ENCODE measurements at regions not wholly inside any gene's neighbourhood (a gene's known extent, or its start where the extent isn't known, plus 50 kb on each side); places are given as distances from the start of the nearest gene placed in this dataset.

DNA sequence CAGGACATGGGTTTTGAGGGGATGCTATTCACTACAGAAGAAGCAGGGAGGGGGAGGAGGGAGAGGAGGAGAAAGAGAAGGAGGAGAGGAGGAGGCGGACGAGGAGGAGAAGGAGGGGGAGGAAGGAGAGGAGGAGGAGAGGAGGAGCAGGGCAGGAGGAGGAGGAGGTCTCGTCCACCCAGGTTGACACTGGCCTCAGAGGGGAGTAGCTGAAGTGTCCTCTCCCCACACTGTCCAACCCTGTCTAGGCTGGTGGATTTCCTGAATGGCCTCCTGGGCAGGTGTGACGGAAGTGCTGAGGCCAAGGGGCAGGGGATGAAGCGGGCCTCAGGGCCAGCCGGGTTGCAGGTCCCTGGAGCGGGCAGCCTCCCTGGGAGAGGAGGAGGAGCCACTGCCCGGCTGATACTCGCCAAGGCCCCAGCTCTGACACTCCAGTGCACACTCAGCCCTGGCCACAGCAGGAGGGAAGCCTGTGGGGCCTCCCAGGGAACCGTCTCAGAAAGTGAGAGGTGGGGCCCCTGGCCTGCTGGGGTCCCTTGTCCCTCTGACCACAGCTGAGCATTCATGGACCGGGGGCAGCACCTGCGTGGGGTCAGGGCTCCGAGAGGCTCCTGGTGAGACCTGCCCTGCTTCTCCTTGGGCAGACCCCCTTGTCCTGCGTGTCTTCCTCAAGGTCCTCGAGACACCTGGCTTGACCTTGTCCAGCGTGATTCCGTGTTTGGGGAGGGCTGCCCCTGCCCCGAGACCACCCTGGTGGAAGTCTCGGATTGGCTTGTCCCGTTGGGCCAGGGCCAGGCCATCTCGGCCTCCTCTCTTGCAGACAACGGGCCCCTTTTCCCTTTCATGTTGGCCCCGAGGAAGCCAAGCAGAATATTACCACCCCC is 200.6 kb upstream of the CIBAR2 start:
- peaks cover 25% of the 10 kb centered on the region for H3K4me1 ChIP-seq (ENCODE audit: insufficient read depth, low read length)
- H3K36me3 ChIP-seq (ENCODE audit: insufficient read depth, low read length), result no peaks in the 10 kb centered on the region
- WGBS, result 34% methylated on average over 22 of the region's 23 CpGs
- peak overlapping the region; percentile 2; the same call in 1 of the 2 replicates for H3K9ac ChIP-seq (ENCODE audit: low read depth, low read length)
- H3K27me3 ChIP-seq (ENCODE audit: insufficient read depth, low read length), result 0 out of 2 replicates have a peak, but pooled peaks cover 3% of the 10 kb centered on the region
- no peaks in the 10 kb centered on the region for H3K9me3 ChIP-seq (ENCODE audit: insufficient read depth, low read depth, low read length)
- H3K27ac ChIP-seq (ENCODE audit: low read depth, low read length), result peak overlapping the region; percentile 55; the same call in 1 of the 2 replicates
- no peak overlapping the region for H3K4me3 ChIP-seq (ENCODE audit: low read length)

DNA sequence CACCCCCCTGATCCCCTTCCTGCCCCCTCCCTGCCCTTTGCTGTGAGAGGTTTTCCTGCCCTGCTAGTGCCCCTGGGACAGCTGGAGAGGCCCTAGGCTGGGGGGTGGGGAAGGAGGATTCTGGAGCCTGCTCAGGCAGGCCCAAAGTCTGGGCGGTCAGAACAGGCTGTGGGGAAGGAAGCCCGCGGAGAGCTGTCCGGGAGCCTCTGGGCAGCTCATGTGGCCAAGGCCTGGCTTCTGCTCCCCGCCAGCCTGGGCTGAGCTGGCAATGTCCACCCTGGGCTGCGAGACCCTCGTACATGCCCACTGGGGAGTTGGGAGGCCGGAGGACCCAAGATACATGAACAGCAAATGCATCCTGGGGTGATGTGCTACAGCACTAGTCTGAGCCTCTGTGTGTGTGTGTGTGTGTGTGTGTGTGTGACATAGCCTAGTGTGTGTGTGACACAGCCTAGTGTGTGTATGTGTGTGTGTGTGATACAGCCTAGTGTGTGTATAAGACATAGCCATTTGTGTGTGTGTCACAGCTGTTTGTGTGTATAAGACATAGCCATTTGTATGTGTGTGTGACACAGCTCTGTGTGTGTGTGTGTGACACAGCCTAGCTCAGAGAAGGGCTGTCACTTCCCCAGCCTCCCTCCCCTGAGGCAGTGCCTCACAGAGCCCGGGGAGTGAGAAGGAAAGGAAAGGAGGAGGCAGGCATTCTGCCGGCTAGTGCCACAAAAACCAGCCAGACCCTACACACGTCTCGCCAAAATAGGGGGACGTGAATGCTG is 201.4 kb upstream of the CIBAR2 start:
- peaks cover 25% of the 10 kb centered on the region for H3K4me1 ChIP-seq (ENCODE audit: insufficient read depth, low read length)

DNA sequence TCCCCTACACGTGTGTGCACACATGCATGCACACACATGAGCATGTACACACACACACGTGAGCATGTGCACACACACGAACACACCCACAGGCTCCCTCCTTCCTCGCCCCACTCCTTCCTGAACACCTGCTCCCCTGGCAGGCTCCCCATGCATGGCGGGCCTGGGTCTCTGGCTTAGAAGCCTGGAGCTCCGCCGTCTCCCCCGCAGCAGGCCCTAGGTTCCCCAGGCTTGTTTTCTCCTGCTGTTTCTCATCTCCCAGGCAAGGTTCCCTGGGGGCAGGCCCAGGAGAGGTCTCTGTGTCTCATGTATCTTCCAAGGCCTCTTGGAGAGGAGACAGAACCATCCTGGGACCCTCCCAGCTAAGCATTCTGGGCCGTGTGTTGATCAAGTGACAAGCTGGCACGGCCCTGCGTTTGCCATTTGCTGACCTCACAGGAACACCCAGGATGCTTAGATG is 202.3 kb upstream of the CIBAR2 start:
- H3K36me3 ChIP-seq (ENCODE audit: insufficient read depth, low read length), result no peaks in the 10 kb centered on the region

More for the DNA sequence above, 201.4 kb upstream of the CIBAR2 start:
- H3K27me3 ChIP-seq (ENCODE audit: insufficient read depth, low read length), result 0 out of 2 replicates have a peak, but pooled peaks cover 3% of the 10 kb centered on the region
- H3K27ac ChIP-seq (ENCODE audit: low read depth, low read length), result no peak overlapping the region
- no peak overlapping the region for H3K9ac ChIP-seq (ENCODE audit: low read depth, low read length)
- no peaks in the 10 kb centered on the region for H3K9me3 ChIP-seq (ENCODE audit: insufficient read depth, low read depth, low read length)
- no peak overlapping the region for H3K4me3 ChIP-seq (ENCODE audit: low read length)
- WGBS, result 74% methylated on average over 13 of the region's 13 CpGs
- no peaks in the 10 kb centered on the region for H3K36me3 ChIP-seq (ENCODE audit: insufficient read depth, low read length)

DNA sequence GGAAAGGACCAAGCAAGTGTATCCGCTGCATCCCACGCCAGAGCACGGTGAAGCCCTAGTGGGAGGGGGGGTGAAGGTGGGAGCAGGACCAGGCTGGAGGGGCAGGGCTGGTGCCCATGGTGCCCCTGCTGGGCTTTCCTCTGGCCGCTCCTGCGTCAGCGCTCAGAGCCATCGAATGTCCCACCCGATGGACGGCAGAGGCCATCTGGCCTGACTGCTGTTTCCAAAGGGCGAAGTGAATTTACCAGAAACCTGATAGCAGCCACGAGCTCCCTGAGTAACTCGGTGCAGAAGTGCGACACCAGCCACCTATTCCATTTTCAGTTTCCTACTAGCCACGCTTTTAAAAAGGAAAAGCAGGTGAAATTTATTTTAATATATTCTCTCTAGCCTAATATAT is 203.6 kb upstream of the CIBAR2 start:
- H3K36me3 ChIP-seq (ENCODE audit: insufficient read depth, low read length), result no peaks in the 10 kb centered on the region
- H3K27ac ChIP-seq (ENCODE audit: low read depth, low read length), result no peak overlapping the region
- H3K4me1 ChIP-seq (ENCODE audit: insufficient read depth, low read length), result peaks cover 19% of the 10 kb centered on the region
- 0 out of 2 replicates have a peak, but pooled peaks cover 3% of the 10 kb centered on the region for H3K27me3 ChIP-seq (ENCODE audit: insufficient read depth, low read length)
- WGBS, result 93% methylated on average over 14 of the region's 14 CpGs
- H3K4me3 ChIP-seq (ENCODE audit: low read length), result no peak overlapping the region
- no peak overlapping the region for H3K9ac ChIP-seq (ENCODE audit: low read depth, low read length)
- H3K9me3 ChIP-seq (ENCODE audit: insufficient read depth, low read depth, low read length), result no peaks in the 10 kb centered on the region

More for the DNA sequence above, 202.3 kb upstream of the CIBAR2 start:
- H3K9me3 ChIP-seq (ENCODE audit: insufficient read depth, low read depth, low read length), result no peaks in the 10 kb centered on the region
- 87% methylated on average over 11 of the region's 11 CpGs for WGBS
- H3K27ac ChIP-seq (ENCODE audit: low read depth, low read length), result no peak overlapping the region
- H3K4me1 ChIP-seq (ENCODE audit: insufficient read depth, low read length), result peaks cover 25% of the 10 kb centered on the region
- no peak overlapping the region for H3K9ac ChIP-seq (ENCODE audit: low read depth, low read length)
- H3K27me3 ChIP-seq (ENCODE audit: insufficient read depth, low read length), result 0 out of 2 replicates have a peak, but pooled peaks cover 3% of the 10 kb centered on the region
- H3K4me3 ChIP-seq (ENCODE audit: low read length), result no peak overlapping the region

DNA sequence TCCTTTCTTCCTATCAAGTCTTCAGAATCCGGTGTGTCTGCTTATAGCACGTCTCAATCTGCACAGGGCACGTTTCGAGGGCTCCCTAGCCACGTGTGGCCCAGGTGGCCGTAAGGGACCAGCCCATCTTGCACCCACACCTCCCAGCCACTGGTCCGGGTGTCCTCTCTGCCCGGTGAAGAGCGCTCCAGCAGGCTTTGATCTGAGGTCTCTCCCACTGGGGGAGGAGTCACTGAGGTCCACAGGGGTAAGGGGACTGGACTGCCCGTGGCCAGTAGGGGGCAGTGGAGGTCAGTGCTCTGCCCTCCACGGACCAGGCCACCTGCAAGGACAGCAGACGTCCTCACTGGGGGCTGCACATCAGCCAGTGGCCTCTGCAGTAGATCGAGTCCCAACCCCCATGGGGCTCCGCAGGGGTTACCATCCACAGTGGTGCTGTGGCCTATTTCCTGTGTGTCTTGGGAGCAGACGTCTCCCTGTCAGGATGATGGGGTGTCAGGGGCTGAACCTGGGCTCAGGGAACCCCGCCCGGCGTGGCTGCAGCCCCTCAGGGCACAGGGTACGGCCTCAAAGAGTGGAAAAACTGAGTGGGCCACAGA is 204.1 kb upstream of the CIBAR2 start:
- no peak overlapping the region for H3K4me3 ChIP-seq (ENCODE audit: low read length)
- peaks cover 16% of the 10 kb centered on the region for H3K4me1 ChIP-seq (ENCODE audit: insufficient read depth, low read length)
- H3K9me3 ChIP-seq (ENCODE audit: insufficient read depth, low read depth, low read length), result no peaks in the 10 kb centered on the region
- H3K27ac ChIP-seq (ENCODE audit: low read depth, low read length), result no peak overlapping the region
- H3K27me3 ChIP-seq (ENCODE audit: insufficient read depth, low read length), result 0 out of 2 replicates have a peak, but pooled peaks cover 3% of the 10 kb centered on the region
- WGBS, result 54% methylated on average over 19 of the region's 19 CpGs
- no peak overlapping the region for H3K9ac ChIP-seq (ENCODE audit: low read depth, low read length)
- H3K36me3 ChIP-seq (ENCODE audit: insufficient read depth, low read length), result no peaks in the 10 kb centered on the region

DNA sequence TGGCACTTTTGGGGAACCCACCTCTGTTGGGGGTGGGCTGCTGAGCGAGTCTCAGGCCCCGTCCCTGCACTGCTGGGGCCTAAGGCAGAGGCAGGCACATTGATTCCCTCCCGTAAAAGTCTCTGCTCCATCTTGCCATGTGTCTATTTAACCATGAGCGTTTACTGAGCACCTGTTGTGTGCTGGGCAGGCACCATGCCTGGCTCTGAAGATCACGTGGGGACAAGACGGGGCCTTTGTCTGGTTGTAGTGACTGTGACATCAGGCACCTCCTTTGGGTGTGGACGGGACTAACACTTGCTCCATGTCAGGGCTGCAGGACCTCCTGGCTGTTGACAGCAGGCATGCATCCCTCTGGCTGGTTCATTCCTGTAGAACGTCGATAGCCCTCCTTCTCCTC is 204.7 kb upstream of the CIBAR2 start:
- no peaks in the 10 kb centered on the region for H3K27me3 ChIP-seq (ENCODE audit: insufficient read depth, low read length)
- peaks cover 16% of the 10 kb centered on the region for H3K4me1 ChIP-seq (ENCODE audit: insufficient read depth, low read length)
- H3K36me3 ChIP-seq (ENCODE audit: insufficient read depth, low read length), result no peaks in the 10 kb centered on the region
- 88% methylated on average over 9 of the region's 9 CpGs for WGBS
- no peak overlapping the region for H3K27ac ChIP-seq (ENCODE audit: low read depth, low read length)
- no peak overlapping the region for H3K4me3 ChIP-seq (ENCODE audit: low read length)
- no peaks in the 10 kb centered on the region for H3K9me3 ChIP-seq (ENCODE audit: insufficient read depth, low read depth, low read length)
- no peak overlapping the region for H3K9ac ChIP-seq (ENCODE audit: low read depth, low read length)

DNA sequence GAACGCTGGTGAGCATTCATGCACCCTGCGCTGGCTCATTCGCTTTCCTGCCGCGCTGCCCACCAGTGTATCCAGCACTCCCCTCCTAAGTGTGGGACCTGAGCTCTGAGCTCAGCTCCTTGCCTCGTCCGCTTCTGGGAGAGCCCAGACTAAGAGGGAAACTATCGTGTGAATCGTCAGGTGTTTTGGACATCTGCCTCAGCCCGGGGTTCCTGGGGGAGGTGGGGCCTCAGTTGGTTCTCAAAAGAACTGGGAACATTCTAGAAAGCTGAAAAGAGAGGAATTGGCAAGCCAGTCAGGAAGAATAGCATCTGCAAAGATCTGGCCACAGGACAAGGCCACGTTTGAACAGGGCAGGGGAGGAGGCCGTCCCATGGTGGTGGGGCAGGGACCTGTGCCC is 205.4 kb upstream of the CIBAR2 start:
- Histone ChIP-seq H3K9me3 (ENCODE audit: insufficient read depth, low read depth, low read length) (no peaks in the 10 kb centered on the region), H3K27ac (ENCODE audit: low read depth, low read length) (no peak overlapping the region), H3K36me3 (ENCODE audit: insufficient read depth, low read length) (no peaks in the 10 kb centered on the region), H3K9ac (ENCODE audit: low read depth, low read length) (no peak overlapping the region), H3K27me3 (ENCODE audit: insufficient read depth, low read length) (no peaks in the 10 kb centered on the region), H3K4me3 (ENCODE audit: low read length) (no peak overlapping the region), H3K4me1 (ENCODE audit: insufficient read depth, low read length) (peaks cover 8% of the 10 kb centered on the region)
- 93% methylated on average over 12 of the region's 12 CpGs for WGBS

DNA sequence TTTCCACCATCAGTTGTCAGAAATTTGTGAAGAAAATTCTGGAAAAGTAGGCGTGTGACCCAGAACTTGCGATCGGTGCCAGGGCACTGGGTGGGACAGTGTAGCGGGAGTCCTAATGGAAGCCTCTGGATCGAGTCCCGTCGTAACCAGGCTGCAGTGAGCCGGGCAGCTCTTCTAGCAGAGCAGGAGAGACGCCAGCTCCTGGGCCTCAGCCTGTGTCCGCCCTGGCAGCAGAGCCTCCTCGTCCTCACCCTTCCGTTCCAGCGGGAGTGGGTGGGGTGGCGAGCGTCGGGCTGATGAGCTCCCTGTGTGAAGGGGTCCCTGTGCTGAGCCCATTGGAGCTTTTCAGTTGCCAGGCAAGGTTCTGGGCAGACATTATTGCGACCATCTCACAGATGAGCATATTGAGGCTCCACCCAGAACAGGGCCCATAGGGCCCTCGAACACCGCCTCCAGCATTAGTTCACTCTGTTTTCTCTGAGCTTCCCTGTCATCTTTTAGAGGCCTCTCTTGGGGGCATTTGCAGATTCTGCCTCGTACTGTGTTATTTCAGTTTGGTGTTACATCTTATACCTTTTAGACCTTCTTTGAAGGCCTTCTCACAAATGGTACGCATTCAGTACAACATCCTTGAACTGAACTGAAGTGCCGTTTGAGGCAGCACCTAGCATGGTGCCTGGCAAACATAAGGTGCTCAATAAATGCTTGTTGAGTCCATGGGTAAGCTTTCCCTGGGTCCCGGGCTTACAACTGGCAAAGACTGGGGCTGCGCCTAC is 207.1 kb upstream of the CIBAR2 start:
- Histone ChIP-seq H3K27ac (ENCODE audit: low read depth, low read length) (no peak overlapping the region), H3K9me3 (ENCODE audit: insufficient read depth, low read depth, low read length) (no peaks in the 10 kb centered on the region), H3K9ac (ENCODE audit: low read depth, low read length) (no peak overlapping the region), H3K36me3 (ENCODE audit: insufficient read depth, low read length) (no peaks in the 10 kb centered on the region), H3K4me1 (ENCODE audit: insufficient read depth, low read length) (no peaks in the 10 kb centered on the region), H3K27me3 (ENCODE audit: insufficient read depth, low read length) (no peaks in the 10 kb centered on the region), H3K4me3 (ENCODE audit: low read length) (no peak overlapping the region)
- WGBS, result 94% methylated on average over 24 of the region's 24 CpGs

DNA sequence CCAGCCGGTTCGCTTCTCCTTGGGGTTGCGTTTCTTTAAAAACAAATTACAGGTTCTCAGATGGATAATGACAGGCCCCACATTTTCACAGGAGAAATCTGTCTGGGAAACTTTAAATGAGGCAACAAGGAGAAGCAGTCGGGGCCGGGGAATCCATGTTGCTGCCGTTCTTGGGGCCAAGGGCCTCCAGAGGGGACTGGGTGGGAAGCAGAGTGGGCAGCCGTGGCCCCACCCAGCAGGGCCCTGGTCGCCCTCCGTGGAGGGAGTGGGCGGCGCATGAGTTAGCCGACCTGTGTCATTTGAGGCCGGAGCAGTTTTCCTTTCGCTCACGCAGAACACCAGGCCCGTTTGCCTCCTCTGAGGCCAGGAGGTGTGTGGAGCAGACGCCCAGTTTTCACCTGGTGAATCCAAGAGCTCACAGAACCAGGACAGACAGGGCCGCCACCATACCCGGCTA is 207.7 kb upstream of the CIBAR2 start:
- H3K36me3 ChIP-seq (ENCODE audit: insufficient read depth, low read length), result no peaks in the 10 kb centered on the region
- no peak overlapping the region for H3K4me3 ChIP-seq (ENCODE audit: low read length)
- H3K27me3 ChIP-seq (ENCODE audit: insufficient read depth, low read length), result no peaks in the 10 kb centered on the region
- no peak overlapping the region for H3K27ac ChIP-seq (ENCODE audit: low read depth, low read length)
- WGBS, result 91% methylated on average over 19 of the region's 19 CpGs
- H3K4me1 ChIP-seq (ENCODE audit: insufficient read depth, low read length), result no peaks in the 10 kb centered on the region
- H3K9me3 ChIP-seq (ENCODE audit: insufficient read depth, low read depth, low read length), result no peaks in the 10 kb centered on the region
- no peak overlapping the region for H3K9ac ChIP-seq (ENCODE audit: low read depth, low read length)

DNA sequence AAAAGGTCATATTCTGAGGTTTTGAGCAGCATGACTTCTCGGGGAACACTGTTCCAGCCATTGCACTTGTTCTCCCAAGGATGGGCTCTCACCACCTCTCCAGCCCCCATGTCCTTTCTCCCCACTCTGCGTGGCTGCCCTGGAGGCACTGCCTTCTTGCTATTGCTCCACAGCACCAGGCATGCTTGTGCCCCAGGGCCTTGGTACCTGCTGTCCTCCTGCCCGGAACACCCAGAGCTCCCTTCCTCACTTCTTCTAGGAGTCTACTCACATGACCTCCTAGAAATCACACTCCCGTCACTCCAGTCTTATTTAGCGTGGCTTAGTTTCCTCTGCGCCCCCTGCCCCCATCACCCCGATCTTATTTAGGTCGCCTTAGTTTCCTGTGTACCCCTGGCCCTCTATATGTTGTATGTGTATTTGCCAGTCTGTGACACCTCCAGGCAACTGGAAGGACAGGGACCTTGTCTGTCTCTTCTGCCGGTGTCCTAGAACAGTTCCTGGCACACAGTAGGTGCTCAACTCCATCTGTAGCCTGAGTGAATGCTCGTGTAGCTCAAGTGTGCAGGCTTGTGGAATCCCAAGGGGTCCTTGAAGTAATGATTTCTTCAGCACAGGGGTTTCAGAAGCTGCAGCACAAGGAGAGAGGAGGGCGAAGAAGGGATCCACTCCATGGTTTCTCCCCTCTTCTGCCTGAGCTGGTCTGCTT is 208.6 kb upstream of the CIBAR2 start:
- H3K36me3 ChIP-seq (ENCODE audit: insufficient read depth, low read length), result no peaks in the 10 kb centered on the region
- no peaks in the 10 kb centered on the region for H3K4me1 ChIP-seq (ENCODE audit: insufficient read depth, low read length)
- no peaks in the 10 kb centered on the region for H3K9me3 ChIP-seq (ENCODE audit: insufficient read depth, low read depth, low read length)
- H3K27ac ChIP-seq (ENCODE audit: low read depth, low read length), result no peak overlapping the region
- WGBS, result 95% methylated on average over 10 of the region's 11 CpGs
- H3K27me3 ChIP-seq (ENCODE audit: insufficient read depth, low read length), result no peaks in the 10 kb centered on the region
- no peak overlapping the region for H3K9ac ChIP-seq (ENCODE audit: low read depth, low read length)
- H3K4me3 ChIP-seq (ENCODE audit: low read length), result no peak overlapping the region
